GM23338 (cell line): ENCODE measurements at regions not wholly inside any gene's neighbourhood (a gene's known extent, or its start where the extent isn't known, plus 50 kb on each side); places are given as distances from the start of the nearest gene placed in this dataset.

Experiments used
- POLR2AphosphoS5 ChIP-seq: IDR thresholded peaks from 2 replicates; pipeline ENCODE4 v1.6.1; 2016; ENCODE audit warnings: antibody characterized with exemption, low read depth
- TF ChIP-seq, protein P1 (sequence below), 2 experiments: fragments of 200-600 bp in 1 of 2; sonication (generic) in 1 of 2; conservative IDR thresholded peaks; 2 replicates each; pipeline versions ENCODE4 v1.5.1 to v1.6.1; 2016 to 2017; ENCODE audit warnings: antibody characterized with exemption in 2 of 2, low read depth in 2 of 2, mild to moderate bottlenecking in 2 of 2, moderate library complexity in 1 of 2
- TF ChIP-seq, protein P2 (sequence below): IDR thresholded peaks from one replicate; pipeline ENCODE4 v1.6.1; 2018; ENCODE audit warnings: antibody characterized with exemption; ENCODE audit not compliant: unreplicated experiment

DNA sequence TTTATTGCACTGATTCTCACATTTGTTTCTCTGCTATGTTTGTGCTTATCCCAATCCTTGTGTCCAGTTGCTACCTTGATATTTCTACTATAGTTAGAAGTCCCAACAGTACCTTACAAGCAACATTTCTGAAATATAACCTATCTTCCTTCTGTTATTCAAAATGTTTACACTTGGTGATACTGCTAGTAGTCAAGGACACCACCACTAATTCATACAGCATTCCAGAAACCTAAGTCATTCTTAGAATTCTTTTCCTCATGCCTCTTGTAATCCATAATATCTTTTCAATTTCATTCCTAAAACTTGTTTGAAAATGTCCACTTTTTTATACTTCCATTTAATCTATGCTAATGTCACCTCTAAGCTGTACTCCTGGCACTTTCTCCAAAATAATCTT lies 2132.1 kb downstream of the NCAM2 start:
- TF ChIP-seq, protein P1, sequence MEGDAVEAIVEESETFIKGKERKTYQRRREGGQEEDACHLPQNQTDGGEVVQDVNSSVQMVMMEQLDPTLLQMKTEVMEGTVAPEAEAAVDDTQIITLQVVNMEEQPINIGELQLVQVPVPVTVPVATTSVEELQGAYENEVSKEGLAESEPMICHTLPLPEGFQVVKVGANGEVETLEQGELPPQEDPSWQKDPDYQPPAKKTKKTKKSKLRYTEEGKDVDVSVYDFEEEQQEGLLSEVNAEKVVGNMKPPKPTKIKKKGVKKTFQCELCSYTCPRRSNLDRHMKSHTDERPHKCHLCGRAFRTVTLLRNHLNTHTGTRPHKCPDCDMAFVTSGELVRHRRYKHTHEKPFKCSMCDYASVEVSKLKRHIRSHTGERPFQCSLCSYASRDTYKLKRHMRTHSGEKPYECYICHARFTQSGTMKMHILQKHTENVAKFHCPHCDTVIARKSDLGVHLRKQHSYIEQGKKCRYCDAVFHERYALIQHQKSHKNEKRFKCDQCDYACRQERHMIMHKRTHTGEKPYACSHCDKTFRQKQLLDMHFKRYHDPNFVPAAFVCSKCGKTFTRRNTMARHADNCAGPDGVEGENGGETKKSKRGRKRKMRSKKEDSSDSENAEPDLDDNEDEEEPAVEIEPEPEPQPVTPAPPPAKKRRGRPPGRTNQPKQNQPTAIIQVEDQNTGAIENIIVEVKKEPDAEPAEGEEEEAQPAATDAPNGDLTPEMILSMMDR (conservative IDR thresholded peaks at IDR 0.05; ENCODE audit: low read depth in 2 of 2): no peak
- TF ChIP-seq, protein P2, sequence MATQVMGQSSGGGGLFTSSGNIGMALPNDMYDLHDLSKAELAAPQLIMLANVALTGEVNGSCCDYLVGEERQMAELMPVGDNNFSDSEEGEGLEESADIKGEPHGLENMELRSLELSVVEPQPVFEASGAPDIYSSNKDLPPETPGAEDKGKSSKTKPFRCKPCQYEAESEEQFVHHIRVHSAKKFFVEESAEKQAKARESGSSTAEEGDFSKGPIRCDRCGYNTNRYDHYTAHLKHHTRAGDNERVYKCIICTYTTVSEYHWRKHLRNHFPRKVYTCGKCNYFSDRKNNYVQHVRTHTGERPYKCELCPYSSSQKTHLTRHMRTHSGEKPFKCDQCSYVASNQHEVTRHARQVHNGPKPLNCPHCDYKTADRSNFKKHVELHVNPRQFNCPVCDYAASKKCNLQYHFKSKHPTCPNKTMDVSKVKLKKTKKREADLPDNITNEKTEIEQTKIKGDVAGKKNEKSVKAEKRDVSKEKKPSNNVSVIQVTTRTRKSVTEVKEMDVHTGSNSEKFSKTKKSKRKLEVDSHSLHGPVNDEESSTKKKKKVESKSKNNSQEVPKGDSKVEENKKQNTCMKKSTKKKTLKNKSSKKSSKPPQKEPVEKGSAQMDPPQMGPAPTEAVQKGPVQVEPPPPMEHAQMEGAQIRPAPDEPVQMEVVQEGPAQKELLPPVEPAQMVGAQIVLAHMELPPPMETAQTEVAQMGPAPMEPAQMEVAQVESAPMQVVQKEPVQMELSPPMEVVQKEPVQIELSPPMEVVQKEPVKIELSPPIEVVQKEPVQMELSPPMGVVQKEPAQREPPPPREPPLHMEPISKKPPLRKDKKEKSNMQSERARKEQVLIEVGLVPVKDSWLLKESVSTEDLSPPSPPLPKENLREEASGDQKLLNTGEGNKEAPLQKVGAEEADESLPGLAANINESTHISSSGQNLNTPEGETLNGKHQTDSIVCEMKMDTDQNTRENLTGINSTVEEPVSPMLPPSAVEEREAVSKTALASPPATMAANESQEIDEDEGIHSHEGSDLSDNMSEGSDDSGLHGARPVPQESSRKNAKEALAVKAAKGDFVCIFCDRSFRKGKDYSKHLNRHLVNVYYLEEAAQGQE: no peak
- TF ChIP-seq POLR2AphosphoS5: no peak
